Lung (tissue), 11 donors: ENCODE measurements at regions not wholly inside any gene's neighbourhood (a gene's known extent, or its start where the extent isn't known, plus 50 kb on each side); places are given as distances from the start of the nearest gene placed in this dataset.
A peak's percentile ranks its signal among the peaks of the same experiment; 100 is the strongest.

Source experiments
- ATAC-seq: fragments of 200-7000 bp; cut with Tn5 transposase; one replicate; pipeline ENCODE4 v1.9.1; 2020; ENCODE audit warnings: moderate number of reproducible peaks; ENCODE audit not compliant: insufficient read depth, low FRiP score
- DNase-seq, 3 donors: peaks; one replicate each; pipeline ENCODE4 v3.0.0-alpha.2; 2013 to 2017
- H3K27ac ChIP-seq, 2 donors: one replicate each; pipeline ENCODE4 v1.5.1; 2013; ENCODE audit warnings: mild to moderate bottlenecking in 2 of 2, moderate library complexity in 2 of 2, control low read depth in 1 of 2, inconsistent platforms in 1 of 2, low read depth in 1 of 2, low read length in 1 of 2
- H3K27me3 ChIP-seq, 3 donors: one replicate each; pipeline ENCODE4 v1.5.1; 2013; ENCODE audit warnings: low read length in 2 of 3; ENCODE audit not compliant: control insufficient read depth in 3 of 3, insufficient read depth in 3 of 3
- H3K36me3 ChIP-seq, 4 donors: one replicate each; pipeline ENCODE4 v1.5.1; 2013; ENCODE audit warnings: low read length in 4 of 4, mild to moderate bottlenecking in 1 of 4, moderate library complexity in 1 of 4; ENCODE audit not compliant: control insufficient read depth in 4 of 4, insufficient read depth in 4 of 4
- H3K4me1 ChIP-seq, 5 donors: one replicate each; pipeline ENCODE4 v1.5.1; 2013; ENCODE audit warnings: low read length in 5 of 5, mild to moderate bottlenecking in 2 of 5, moderate library complexity in 1 of 5; ENCODE audit not compliant: control insufficient read depth in 5 of 5, insufficient read depth in 5 of 5
- H3K4me3 ChIP-seq: one replicate; pipeline ENCODE4 v1.5.1; 2013; ENCODE audit warnings: mild to moderate bottlenecking, control low read depth, moderate library complexity
- H3K9ac ChIP-seq, 2 donors: one replicate each; pipeline ENCODE4 v1.5.1; 2013; ENCODE audit warnings: low read length in 2 of 2, control low read depth in 1 of 2; ENCODE audit not compliant: insufficient read depth in 1 of 2
- H3K9me3 ChIP-seq, 4 donors: one replicate each; pipeline ENCODE4 v1.5.1; 2013; ENCODE audit warnings: low read length in 3 of 4, mild to moderate bottlenecking in 1 of 4, moderate library complexity in 1 of 4; ENCODE audit not compliant: control insufficient read depth in 4 of 4, insufficient read depth in 3 of 4
- CTCF ChIP-seq: IDR thresholded peaks from 2 replicates; pipeline ENCODE4 v1.5.1; 2012; ENCODE audit warnings: mild to moderate bottlenecking; ENCODE audit errors: control extremely low read depth, extremely low read depth
- WGBS, 2 donors: extraction: QIAGEN DNeasy Blood & Tissue Kit; methylation state at CpG; one replicate each; pipeline ENCODE4 v1.1.7; 2013; 5-methylcytosine and 5-hydroxymethylcytosine counted together
- donor health status: control.
- donor health status: control.
- donor health status: Bipolar disorder and iron deficiency.
- donor health status: healthy.
- donor health status: DM: yes; HTN: yes; CAD: no.

GRCh38 chr2:235235977-235236767, 257.7 kb upstream of the AGAP1 start:
- H3K27ac ChIP-seq = no peak overlapping the region
- no peak overlapping the region for H3K9ac ChIP-seq
- TF ChIP-seq CTCF = no peak
- ATAC-seq (no peak), DNase-seq (no peak)
- 59% methylated on average over 7 of the region's 7 CpGs for WGBS, 2 donors
- no peaks in the 10 kb centered on the region for H3K36me3 ChIP-seq
- H3K27me3 ChIP-seq = no peaks in the 10 kb centered on the region
- H3K4me3 ChIP-seq = no peak overlapping the region
- no peaks in the 10 kb centered on the region for H3K9me3 ChIP-seq
- peaks cover 0 to 45% (median 31%) of the 10 kb centered on the region in 5 donors for H3K4me1 ChIP-seq

GRCh38 chr2:235238537-235238936, 255.3 kb upstream of the AGAP1 start:
- Histone ChIP-seq H3K36me3 (no peaks in the 10 kb centered on the region), H3K4me1 (peaks cover 0 to 23% (median 17%) of the 10 kb centered on the region in 5 donors), H3K27ac (no peak overlapping the region), H3K27me3 (no peaks in the 10 kb centered on the region), H3K9ac (no peak overlapping the region), H3K4me3 (no peak overlapping the region), H3K9me3 (no peaks in the 10 kb centered on the region)
- WGBS, 2 donors = 30 to 32% methylated on average over 3 of the region's 3 CpGs
- peak; percentile 95 to 97 (median 97) for DNase-seq
- ATAC-seq = peak; percentile 35
- TF ChIP-seq CTCF = no peak

GRCh38 chr2:235240574-235240973, 253.3 kb upstream of the AGAP1 start:
- H3K27me3 ChIP-seq = no peaks in the 10 kb centered on the region
- no peak for TF ChIP-seq CTCF
- no peak overlapping the region for H3K4me3 ChIP-seq
- H3K4me1 ChIP-seq = peaks cover 0 to 28% (median 17%) of the 10 kb centered on the region in 5 donors
- no peak overlapping the region for H3K27ac ChIP-seq
- no peaks in the 10 kb centered on the region for H3K9me3 ChIP-seq
- 78 to 90% methylated on average over 4 to 5 of the region's 5 CpGs for WGBS, 2 donors
- no peak overlapping the region for H3K9ac ChIP-seq
- no peaks in the 10 kb centered on the region for H3K36me3 ChIP-seq
- DNase-seq (no peak), ATAC-seq (no peak)
